Gastrocnemius medialis (tissue), 4 donors: ENCODE measurements at regions not wholly inside any gene's neighbourhood (a gene's known extent, or its start where the extent isn't known, plus 50 kb on each side); places are given as distances from the start of the nearest gene placed in this dataset.

Experiments used
- ATAC-seq, 2 donors: fragments of 150-250 bp; one replicate each; pipeline ENCODE4 v1.9.1; 2016
- DNase-seq, 2 donors: peaks; one replicate each; pipeline ENCODE4 v3.0.0-alpha.2; 2019
- H3K27ac ChIP-seq, 4 donors: fragments of 200-600 bp; sonication (generic); 1 replicate in 1 of 4; 2 replicates in 3 of 4; pipeline ENCODE4 v1.5.1; 2016 to 2018; ENCODE audit warnings: mild to moderate bottlenecking in 2 of 4, moderate library complexity in 1 of 4
- H3K27me3 ChIP-seq, 3 donors: fragments of 200-600 bp; sonication (generic) in 2 of 3; 1 replicate in 1 of 3; 2 replicates in 2 of 3; pipeline versions ENCODE4 v1.5.1 to v1.6.0; 2016 to 2019; ENCODE audit warnings: mild to moderate bottlenecking in 1 of 3, moderate library complexity in 1 of 3
- H3K36me3 ChIP-seq, 2 donors: fragments of 200-600 bp; sonication (generic) in 1 of 2; one replicate each; pipeline ENCODE4 v1.5.1; 2017 to 2018
- H3K4me1 ChIP-seq, 2 donors: fragments of 200-600 bp; sonication (generic) in 1 of 2; one replicate each; pipeline ENCODE4 v1.5.1; 2016 to 2017; ENCODE audit warnings: mild to moderate bottlenecking in 2 of 2
- H3K4me3 ChIP-seq, 4 donors: fragments of 200-600 bp; sonication (generic) in 3 of 4; 1 replicate in 1 of 4; 2 replicates in 3 of 4; pipeline ENCODE4 v1.5.1; 2016 to 2019; ENCODE audit warnings: mild to moderate bottlenecking in 2 of 4
- H3K9me3 ChIP-seq, 3 donors: fragments of 200-600 bp; sonication (generic) in 2 of 3; 1 replicate in 1 of 3; 2 replicates in 2 of 3; pipeline ENCODE4 v1.5.1; 2016 to 2019
- CTCF ChIP-seq, 5 experiments: fragments of 450-650 bp in 3 of 5; fragments of 200-600 bp in 2 of 5; sonication (generic) in 2 of 5; IDR thresholded peaks in 4 of 5; conservative IDR thresholded peaks in 1 of 5; 1 replicate in 4 of 5; 2 replicates in 1 of 5; pipeline ENCODE4 v1.5.1; 2016 to 2019; ENCODE audit warnings: antibody characterized with exemption in 5 of 5, mild to moderate bottlenecking in 3 of 5, moderate library complexity in 3 of 5
- POLR2A ChIP-seq, 2 donors: fragments of 450-650 bp; IDR thresholded peaks; one replicate each; pipeline ENCODE4 v1.6.1; 2017; ENCODE audit warnings: antibody characterized with exemption in 2 of 2, mild to moderate bottlenecking in 2 of 2, moderate library complexity in 2 of 2
- in situ Hi-C, 4 donors: fragments of 200-750 bp; cut with MboI; loops; one replicate each; pipeline versions ENCODE4 v1.15.0 to v1.8.0; 2017; ENCODE audit warnings: low sequenced_read_pairs in 4 of 4
- intact Hi-C: fragments of 100-400 bp; cut with DNase I; formaldehyde crosslinking; loops from one replicate; pipeline ENCODE4 v1.15.1; 2023; ENCODE audit warnings: low total_unique reads

GRCh38 chr2:18311420-18312195 lies 248.8 kb downstream of the RDH14 start:
- Histone ChIP-seq H3K4me1 (no peaks in the 10 kb centered on the region), H3K27me3 (no peaks in the 10 kb centered on the region), H3K9me3 (no peaks in the 10 kb centered on the region), H3K4me3 (no peak overlapping the region), H3K36me3 (no peaks in the 10 kb centered on the region), H3K27ac (no peak overlapping the region)
- no peak for ATAC-seq
- intact Hi-C loops (no loop called here), in situ Hi-C loops (no loop called here)
- TF ChIP-seq CTCF (IDR thresholded peaks at IDR 0.05 in 4 of 5, conservative IDR thresholded peaks at IDR 0.05 in 1 of 5) = no peak
- no peak for TF ChIP-seq POLR2A (IDR thresholded peaks at IDR 0.05)
- DNase-seq = no peak

- H3K4me1 ChIP-seq = no peaks in the 10 kb centered on the region
- ATAC-seq (no peak), DNase-seq (no peak)
- intact Hi-C loops (no loop called here), in situ Hi-C loops (no loop called here)
- no peak overlapping the region for H3K4me3 ChIP-seq
- no peaks in the 10 kb centered on the region for H3K36me3 ChIP-seq
- TF ChIP-seq POLR2A (IDR thresholded peaks at IDR 0.05) = no peak
- no peak for TF ChIP-seq CTCF (IDR thresholded peaks at IDR 0.05 in 4 of 5, conservative IDR thresholded peaks at IDR 0.05 in 1 of 5)
- H3K27ac ChIP-seq = no peak overlapping the region
- no peaks in the 10 kb centered on the region for H3K27me3 ChIP-seq
- H3K9me3 ChIP-seq = no peaks in the 10 kb centered on the region
These were observed 250.8 kb downstream of the RDH14 start for GRCh38 chr2:18309627-18310026.

- in situ Hi-C loops = no loop called here
- intact Hi-C loops = no loop called here
- TF ChIP-seq CTCF (IDR thresholded peaks at IDR 0.05 in 4 of 5, conservative IDR thresholded peaks at IDR 0.05 in 1 of 5) (no peak), POLR2A (IDR thresholded peaks at IDR 0.05) (no peak)
- no peaks in the 10 kb centered on the region for H3K4me1 ChIP-seq
- no peak for ATAC-seq
- no peaks in the 10 kb centered on the region for H3K36me3 ChIP-seq
- no peaks in the 10 kb centered on the region for H3K9me3 ChIP-seq
- no peak for DNase-seq
- H3K4me3 ChIP-seq = no peak overlapping the region
- H3K27ac ChIP-seq = no peak overlapping the region
- H3K27me3 ChIP-seq = no peaks in the 10 kb centered on the region
These were observed 251.3 kb downstream of the RDH14 start for GRCh38 chr2:18309188-18309587.

GRCh38 chr2:18304849-18305248 lies 255.6 kb downstream of the RDH14 start:
- ATAC-seq (no peak), DNase-seq (no peak)
- in situ Hi-C loops (no loop called here), intact Hi-C loops (no loop called here)
- TF ChIP-seq CTCF (IDR thresholded peaks at IDR 0.05 in 4 of 5, conservative IDR thresholded peaks at IDR 0.05 in 1 of 5) (no peak), POLR2A (IDR thresholded peaks at IDR 0.05) (no peak)
- Histone ChIP-seq H3K9me3 (no peaks in the 10 kb centered on the region), H3K4me1 (no peaks in the 10 kb centered on the region), H3K27ac (no peak overlapping the region), H3K36me3 (no peaks in the 10 kb centered on the region), H3K27me3 (no peaks in the 10 kb centered on the region), H3K4me3 (no peak overlapping the region)
